ENCODE measurements at regions not wholly inside any gene's neighbourhood (a gene's known extent, or its start where the extent isn't known, plus 50 kb on each side); places are given as distances from the start of the nearest gene placed in this dataset.
A peak's percentile ranks its signal among the peaks of the same experiment; 100 is the strongest.

GRCh38 chr18:39838831-39839230 is 2116.2 kb upstream of the PIK3C3 start:
- no peak for TF ChIP-seq CTCF (conservative IDR thresholded peaks at IDR 0.05; ENCODE audit: control insufficient read depth, insufficient read depth, low read depth, low read length)
- no peak overlapping the region for H3K4me3 ChIP-seq (ENCODE audit: control insufficient read depth, low read depth, low read length)
- peak; percentile 4 for DNase-seq (ENCODE audit: low read depth)

DNA sequence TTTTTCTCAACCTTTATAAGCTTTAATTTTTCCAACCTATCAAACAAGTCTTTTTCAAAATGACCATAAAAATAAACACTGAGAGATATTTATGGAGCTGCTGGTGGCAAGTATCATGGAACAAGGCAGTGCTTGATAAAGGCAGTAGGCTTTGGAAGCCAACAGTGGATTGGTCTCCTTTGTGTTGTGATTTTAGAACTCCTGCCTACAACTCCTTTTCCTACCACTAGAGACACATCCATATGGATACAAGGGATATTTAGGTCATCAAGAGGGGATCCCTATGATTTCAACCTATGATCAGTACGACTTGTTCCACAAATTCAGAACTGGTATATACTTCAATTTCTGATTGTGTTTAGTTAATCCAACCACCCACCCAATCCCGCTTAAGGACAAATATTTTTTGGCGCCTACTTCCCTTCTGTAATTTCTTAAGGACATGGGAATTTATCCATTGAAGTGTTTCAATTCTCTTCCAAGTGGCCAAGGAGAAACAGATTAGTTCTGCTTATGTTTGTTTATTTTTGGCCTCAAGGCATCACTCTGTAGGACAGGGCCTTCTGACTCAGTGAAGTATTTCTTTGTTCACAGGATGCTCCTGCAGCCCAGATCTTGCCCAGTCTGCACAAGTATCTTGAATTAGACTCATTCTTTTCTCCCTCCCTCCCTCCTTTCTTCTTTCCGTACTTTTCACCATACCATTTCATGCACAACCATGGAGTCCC is 2119.6 kb upstream of the PIK3C3 start:
- no peak overlapping the region for H3K4me3 ChIP-seq (ENCODE audit: control insufficient read depth, low read depth, low read length)
- peak; percentile 26 for TF ChIP-seq CTCF (conservative IDR thresholded peaks at IDR 0.05; ENCODE audit: control insufficient read depth, insufficient read depth, low read depth, low read length)
- peak; percentile 11 for DNase-seq (ENCODE audit: low read depth)

DNA sequence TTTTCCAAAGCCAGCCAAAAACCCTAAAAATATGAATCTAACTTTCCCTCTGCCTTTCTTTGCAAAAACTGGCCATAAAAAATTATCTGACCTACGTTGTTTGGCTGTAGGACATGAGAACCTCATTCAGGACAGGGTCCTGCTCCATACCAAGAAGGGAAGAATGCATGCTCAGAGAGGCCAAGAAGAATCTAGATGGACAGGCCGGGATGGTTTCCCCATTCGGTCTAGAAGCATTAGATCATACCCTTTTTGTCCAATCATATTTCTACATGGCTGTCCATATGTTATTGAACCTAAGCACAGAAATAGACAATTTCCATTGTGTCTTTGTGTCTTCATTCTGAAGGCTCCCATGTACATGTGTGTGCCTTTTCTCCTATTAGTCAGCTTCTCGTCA is 2120.4 kb upstream of the PIK3C3 start:
- DNase-seq (ENCODE audit: low read depth): no peak
- H3K4me3 ChIP-seq (ENCODE audit: control insufficient read depth, low read depth, low read length): no peak overlapping the region
- no peak for TF ChIP-seq CTCF (conservative IDR thresholded peaks at IDR 0.05; ENCODE audit: control insufficient read depth, insufficient read depth, low read depth, low read length)

- no peak for DNase-seq (ENCODE audit: low read depth)
- TF ChIP-seq CTCF (conservative IDR thresholded peaks at IDR 0.05; ENCODE audit: control insufficient read depth, insufficient read depth, low read depth, low read length): no peak
- H3K4me3 ChIP-seq (ENCODE audit: control insufficient read depth, low read depth, low read length): no peak overlapping the region
Measured at GRCh38 chr18:39825485-39826150, 2129.4 kb upstream of the PIK3C3 start.

- DNase-seq (ENCODE audit: low read depth): peak; percentile 66
- no peak for TF ChIP-seq CTCF (conservative IDR thresholded peaks at IDR 0.05; ENCODE audit: control insufficient read depth, insufficient read depth, low read depth, low read length)
- no peak overlapping the region for H3K4me3 ChIP-seq (ENCODE audit: control insufficient read depth, low read depth, low read length)
Measured at GRCh38 chr18:39806525-39806924, 2148.5 kb upstream of the PIK3C3 start.

GRCh38 chr18:39805218-39805617 is 2149.8 kb upstream of the PIK3C3 start:
- no peak for DNase-seq (ENCODE audit: low read depth)
- no peak overlapping the region for H3K4me3 ChIP-seq (ENCODE audit: control insufficient read depth, low read depth, low read length)
- no peak for TF ChIP-seq CTCF (conservative IDR thresholded peaks at IDR 0.05; ENCODE audit: control insufficient read depth, insufficient read depth, low read depth, low read length)

Measured in fibroblast of mammary gland (primary cell).